Upper lobe of left lung (tissue), 6 donors: ENCODE measurements at regions not wholly inside any gene's neighbourhood (a gene's known extent, or its start where the extent isn't known, plus 50 kb on each side); places are given as distances from the start of the nearest gene placed in this dataset.

Experiments
- ATAC-seq, 2 donors: fragments of 200-7000 bp; cut with Tn5 transposase; one replicate each; pipeline ENCODE4 v1.9.1; 2022; ENCODE audit warnings: mild to moderate bottlenecking in 2 of 2, moderate library complexity in 2 of 2; ENCODE audit not compliant: low FRiP score in 2 of 2
- DNase-seq, 2 donors: peaks; one replicate each; pipeline ENCODE4 v3.0.0-alpha.2; 2019 to 2020
- H3K27ac ChIP-seq, 4 donors: fragments of 200-600 bp; sonication (generic); one replicate each; pipeline ENCODE4 v1.5.1; 2016 to 2019
- H3K27me3 ChIP-seq, 4 donors: fragments of 200-600 bp; sonication (generic); one replicate each; pipeline ENCODE4 v1.5.1; 2017 to 2019
- H3K36me3 ChIP-seq, 4 donors: fragments of 200-600 bp; sonication (generic); one replicate each; pipeline ENCODE4 v1.5.1; 2016 to 2019
- H3K4me1 ChIP-seq, 4 donors: fragments of 200-600 bp; sonication (generic); one replicate each; pipeline ENCODE4 v1.5.1; 2018 to 2019
- H3K4me3 ChIP-seq, 4 donors: fragments of 200-600 bp; sonication (generic); one replicate each; pipeline ENCODE4 v1.5.1; 2017 to 2019; ENCODE audit warnings: mild to moderate bottlenecking in 2 of 4, moderate library complexity in 1 of 4
- H3K9me3 ChIP-seq, 4 donors: fragments of 200-600 bp; sonication (generic); one replicate each; pipeline ENCODE4 v1.5.1; 2018 to 2019
- EP300 ChIP-seq, 4 donors: sonication (generic); formaldehyde crosslinking; IDR thresholded peaks; one replicate each; pipeline ENCODE4 v1.5.1; 2017; ENCODE audit warnings: antibody characterized with exemption in 4 of 4, control low read depth in 2 of 4
- POLR2A ChIP-seq, 4 donors: fragments of 450-650 bp; IDR thresholded peaks; one replicate each; pipeline ENCODE4 v1.5.1; 2016 to 2017; ENCODE audit warnings: antibody characterized with exemption in 4 of 4, mild to moderate bottlenecking in 2 of 4
- POLR2AphosphoS5 ChIP-seq, 2 donors: sonication (generic); formaldehyde crosslinking; IDR thresholded peaks; one replicate each; pipeline ENCODE4 v1.5.1; 2017; ENCODE audit warnings: antibody characterized with exemption in 2 of 2
- WGBS, 2 donors: methylation state at CpG; one replicate each; pipeline ENCODE4 v1.1.5; 2017 to 2018; 5-methylcytosine and 5-hydroxymethylcytosine counted together
- TF ChIP-seq, protein P1 (sequence below), 6 experiments: fragments of 450-650 bp in 4 of 6; fragments of 200-600 bp in 2 of 6; sonication (generic) in 2 of 6; IDR thresholded peaks; one replicate each; pipeline ENCODE4 v1.5.1; 2016 to 2019; ENCODE audit warnings: antibody characterized with exemption in 6 of 6
- donor health status: DM: no; HTN: no; CAD: no; lungs with moderate emphysema.
- donor health status: DM: no; HTN: yes; CAD: no; lungs with severe emphysema.

DNA sequence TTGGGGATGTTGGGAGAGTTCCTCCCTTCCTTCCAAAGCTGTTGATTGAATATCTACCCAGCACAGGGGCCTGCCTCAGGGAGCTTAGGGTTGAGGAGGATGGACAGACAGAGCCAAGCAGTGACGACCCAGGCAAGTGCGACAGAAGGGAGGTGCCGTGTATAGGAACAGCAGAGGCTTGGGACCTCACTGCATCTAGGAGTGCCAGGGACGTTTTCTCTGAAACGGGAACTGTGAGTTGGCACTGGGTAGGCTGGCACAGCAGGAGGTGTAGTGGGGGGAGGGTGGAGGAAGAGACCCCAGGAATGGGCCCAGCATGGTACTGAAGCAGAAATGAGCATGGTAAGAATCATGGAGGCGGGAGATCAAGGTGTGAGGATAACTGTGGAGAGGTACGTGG, 55.3 kb upstream of the MGMT start:
- TF ChIP-seq, protein P1, sequence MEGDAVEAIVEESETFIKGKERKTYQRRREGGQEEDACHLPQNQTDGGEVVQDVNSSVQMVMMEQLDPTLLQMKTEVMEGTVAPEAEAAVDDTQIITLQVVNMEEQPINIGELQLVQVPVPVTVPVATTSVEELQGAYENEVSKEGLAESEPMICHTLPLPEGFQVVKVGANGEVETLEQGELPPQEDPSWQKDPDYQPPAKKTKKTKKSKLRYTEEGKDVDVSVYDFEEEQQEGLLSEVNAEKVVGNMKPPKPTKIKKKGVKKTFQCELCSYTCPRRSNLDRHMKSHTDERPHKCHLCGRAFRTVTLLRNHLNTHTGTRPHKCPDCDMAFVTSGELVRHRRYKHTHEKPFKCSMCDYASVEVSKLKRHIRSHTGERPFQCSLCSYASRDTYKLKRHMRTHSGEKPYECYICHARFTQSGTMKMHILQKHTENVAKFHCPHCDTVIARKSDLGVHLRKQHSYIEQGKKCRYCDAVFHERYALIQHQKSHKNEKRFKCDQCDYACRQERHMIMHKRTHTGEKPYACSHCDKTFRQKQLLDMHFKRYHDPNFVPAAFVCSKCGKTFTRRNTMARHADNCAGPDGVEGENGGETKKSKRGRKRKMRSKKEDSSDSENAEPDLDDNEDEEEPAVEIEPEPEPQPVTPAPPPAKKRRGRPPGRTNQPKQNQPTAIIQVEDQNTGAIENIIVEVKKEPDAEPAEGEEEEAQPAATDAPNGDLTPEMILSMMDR (IDR thresholded peaks at IDR 0.05): no peak
- no peak for TF ChIP-seq POLR2A (IDR thresholded peaks at IDR 0.05)
- TF ChIP-seq POLR2AphosphoS5 (IDR thresholded peaks at IDR 0.05): no peak
- ATAC-seq (no peak), DNase-seq (no peak)
- H3K4me3 ChIP-seq: no peak overlapping the region
- no peak overlapping the region for H3K27ac ChIP-seq
- 72 to 76% methylated on average over 7 of the region's 7 CpGs for WGBS, 2 donors
- no peaks in the 10 kb centered on the region for H3K36me3 ChIP-seq
- H3K27me3 ChIP-seq: no peaks in the 10 kb centered on the region
- no peaks in the 10 kb centered on the region for H3K9me3 ChIP-seq
- H3K4me1 ChIP-seq: no peaks in the 10 kb centered on the region

DNA sequence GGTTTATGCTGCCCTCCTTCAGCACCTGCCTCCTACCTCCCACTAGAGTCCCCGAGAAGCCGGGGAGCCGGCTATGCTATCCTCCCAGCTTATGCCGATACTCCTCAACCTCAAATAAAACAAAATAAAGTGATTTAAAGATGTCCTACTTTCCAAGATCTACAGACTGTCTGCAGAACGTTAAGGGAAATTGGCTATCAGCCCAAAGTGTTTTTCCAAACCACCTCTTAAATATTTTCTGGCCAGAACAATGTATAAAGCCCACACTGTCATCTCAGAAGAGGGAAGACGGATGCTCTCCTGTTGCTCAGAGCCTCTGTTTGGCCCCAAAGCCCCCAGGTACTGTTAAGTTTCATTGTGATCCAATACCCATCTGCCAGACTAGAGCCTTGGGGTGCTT, 54.0 kb upstream of the MGMT start:
- WGBS, 2 donors: 79 to 81% methylated on average over 6 of the region's 6 CpGs
- no peaks in the 10 kb centered on the region for H3K27me3 ChIP-seq
- TF ChIP-seq EP300 (IDR thresholded peaks at IDR 0.05) (no peak), POLR2AphosphoS5 (IDR thresholded peaks at IDR 0.05) (no peak), POLR2A (IDR thresholded peaks at IDR 0.05) (no peak)
- TF ChIP-seq, protein P1 (IDR thresholded peaks at IDR 0.05): no peak
- no peak for DNase-seq
- no peak for ATAC-seq
- H3K36me3 ChIP-seq: no peaks in the 10 kb centered on the region
- no peak overlapping the region for H3K27ac ChIP-seq
- no peak overlapping the region for H3K4me3 ChIP-seq
- no peaks in the 10 kb centered on the region for H3K9me3 ChIP-seq
- peaks cover 0 to 10% (median 1%) of the 10 kb centered on the region in 4 donors for H3K4me1 ChIP-seq

DNA sequence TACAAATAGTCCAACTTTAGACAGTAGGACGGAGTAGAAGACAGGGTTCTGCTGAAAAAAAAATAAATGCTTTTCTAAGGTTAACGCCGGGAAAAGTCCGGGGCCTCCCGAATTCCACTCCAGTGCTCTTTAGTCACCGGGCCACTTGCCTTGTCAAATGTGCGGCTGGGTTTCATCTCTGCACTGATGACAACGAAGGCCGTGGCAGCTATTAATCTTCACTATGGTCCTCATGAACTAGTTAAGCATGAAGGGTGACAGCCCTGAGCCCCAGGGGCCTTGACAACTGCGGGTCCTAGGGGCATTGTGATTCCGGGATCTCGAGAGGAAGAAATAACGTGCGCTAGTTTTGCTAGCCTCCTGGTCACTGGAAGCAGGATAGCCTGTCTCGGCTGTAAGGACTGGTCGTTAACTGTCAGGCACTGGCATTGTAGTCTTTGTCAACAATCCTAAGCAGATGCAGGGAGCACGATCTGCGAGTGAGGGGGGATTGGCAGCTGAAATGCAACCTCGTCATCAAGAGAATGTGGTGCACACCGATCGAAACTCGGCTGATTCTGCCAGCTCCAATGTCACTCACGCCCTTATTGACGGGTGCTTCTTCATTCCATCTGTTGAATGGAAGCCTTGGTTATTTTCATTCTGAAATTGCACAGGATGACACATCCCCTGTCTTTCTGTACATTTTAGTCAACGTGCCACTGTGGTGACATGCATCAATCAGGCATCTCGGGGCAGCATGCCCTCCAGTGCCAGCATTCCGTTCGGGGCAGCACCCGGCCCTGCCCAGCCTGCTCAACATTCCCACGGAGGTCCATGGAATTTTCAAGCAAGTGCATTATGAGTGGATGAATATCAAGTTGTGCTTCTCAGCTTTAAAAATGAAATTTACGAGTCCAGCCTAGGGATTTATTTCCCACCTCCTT, 51.6 kb upstream of the MGMT start:
- H3K27me3 ChIP-seq: no peaks in the 10 kb centered on the region
- no peak for ATAC-seq
- WGBS, 2 donors: 75 to 81% methylated on average over 31 of the region's 31 CpGs

DNA sequence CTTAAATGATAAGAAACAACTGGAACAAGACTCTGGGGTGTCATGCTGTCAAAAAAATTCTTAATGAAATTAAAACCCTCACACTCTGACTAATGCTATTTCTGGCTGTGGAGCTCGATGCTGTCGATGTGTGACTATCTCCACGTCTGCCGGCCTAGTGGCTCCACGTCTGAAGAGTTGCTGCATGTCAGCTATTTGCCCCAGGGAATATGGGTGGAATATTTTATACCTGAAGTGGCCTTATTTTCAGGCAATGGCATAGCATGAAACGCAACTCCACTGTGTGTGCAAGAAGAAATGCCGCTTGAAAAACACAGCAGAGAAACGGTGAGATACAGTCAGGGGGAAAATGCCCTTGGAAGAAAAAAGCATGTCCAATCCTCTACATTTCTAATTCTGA, 50.9 kb upstream of the MGMT start:
- H3K27me3 ChIP-seq: no peaks in the 10 kb centered on the region
- WGBS, 2 donors: 88 to 91% methylated on average over 8 of the region's 8 CpGs

More for the DNA sequence above, 51.6 kb upstream of the MGMT start:
- Histone ChIP-seq H3K4me1 (peaks cover 0 to 10% (median 1%) of the 10 kb centered on the region in 4 donors), H3K9me3 (no peaks in the 10 kb centered on the region), H3K36me3 (no peaks in the 10 kb centered on the region), H3K4me3 (no peak overlapping the region), H3K27ac (no peak overlapping the region)
- TF ChIP-seq POLR2A (IDR thresholded peaks at IDR 0.05): no peak
- no peak for TF ChIP-seq POLR2AphosphoS5 (IDR thresholded peaks at IDR 0.05)
- TF ChIP-seq, protein P1 (IDR thresholded peaks at IDR 0.05): no peak
- TF ChIP-seq EP300 (IDR thresholded peaks at IDR 0.05): no peak
- no peak for DNase-seq

More for the DNA sequence above, 50.9 kb upstream of the MGMT start:
- TF ChIP-seq, protein P1 (IDR thresholded peaks at IDR 0.05): no peak
- TF ChIP-seq EP300 (IDR thresholded peaks at IDR 0.05): no peak
- TF ChIP-seq POLR2A (IDR thresholded peaks at IDR 0.05): no peak
- no peak for TF ChIP-seq POLR2AphosphoS5 (IDR thresholded peaks at IDR 0.05)
- H3K27ac ChIP-seq: no peak overlapping the region
- ATAC-seq (no peak), DNase-seq (no peak)
- no peaks in the 10 kb centered on the region for H3K36me3 ChIP-seq
- H3K4me1 ChIP-seq: peaks cover 0 to 10% (median 1%) of the 10 kb centered on the region in 4 donors
- H3K4me3 ChIP-seq: no peak overlapping the region
- no peaks in the 10 kb centered on the region for H3K9me3 ChIP-seq
